ENCODE measurements at regions not wholly inside any gene's neighbourhood (a gene's known extent, or its start where the extent isn't known, plus 50 kb on each side); places are given as distances from the start of the nearest gene placed in this dataset.
"Not testable (repeated sequence)": the region's sequence is repeated elsewhere in the genome, so short reads cannot be mapped to it uniquely, and the experiment has no call there.

GRCh38 chr1:147071142-147071541 lies 101.1 kb downstream of the PRKAB2 start:
- DNase-seq (ENCODE audit: low spot score) (no peak), FAIRE-seq (no peak)

GRCh38 chr1:147062956-147063355 lies 109.3 kb downstream of the PRKAB2 start:
- no peak for FAIRE-seq

GRCh38 chr1:147061880-147062279 lies 110.4 kb downstream of the PRKAB2 start:
- FAIRE-seq; DNase-seq (ENCODE audit: low spot score): not testable (repeated sequence)

More at GRCh38 chr1:147062956-147063355, 109.3 kb downstream of the PRKAB2 start:
- no peak for DNase-seq (ENCODE audit: low spot score)

GRCh38 chr1:147053269-147053668 lies 115.1 kb downstream of the NBPF12 start:
- no peak for FAIRE-seq
- DNase-seq (ENCODE audit: low spot score) = no peak

GRCh38 chr1:147052677-147053076 lies 114.6 kb downstream of the NBPF12 start:
- no peak for FAIRE-seq
- DNase-seq (ENCODE audit: low spot score) = no peak

- DNase-seq (ENCODE audit: low spot score) (no peak), FAIRE-seq (no peak)
These were observed 114.0 kb downstream of the NBPF12 start for GRCh38 chr1:147052143-147052542.

GRCh38 chr1:147051136-147051535 lies 113.0 kb downstream of the NBPF12 start:
- DNase-seq (ENCODE audit: low spot score) = no peak
- FAIRE-seq = no peak

- DNase-seq (ENCODE audit: low spot score) = no peak
- no peak for FAIRE-seq
These were observed 112.5 kb downstream of the NBPF12 start for GRCh38 chr1:147050654-147051053.

GRCh38 chr1:147046863-147047394 lies 108.8 kb downstream of the NBPF12 start:
- peak; percentile 60 for FAIRE-seq
- DNase-seq (ENCODE audit: low spot score) = not testable (repeated sequence)

GRCh38 chr1:147046189-147046862 lies 108.2 kb downstream of the NBPF12 start:
- FAIRE-seq (peak; percentile 61), DNase-seq (ENCODE audit: low spot score) (no peak)

All from RCC 7860 (cell line).